OCI-M1 (cell line): ENCODE measurements at regions not wholly inside any gene's neighbourhood (a gene's known extent, or its start where the extent isn't known, plus 50 kb on each side); places are given as distances from the start of the nearest gene placed in this dataset.

Experiments
- DNase-seq: peaks from one replicate; lab custom pipeline; 2025; lab: John Stamatoyannopoulos, UW

DNA sequence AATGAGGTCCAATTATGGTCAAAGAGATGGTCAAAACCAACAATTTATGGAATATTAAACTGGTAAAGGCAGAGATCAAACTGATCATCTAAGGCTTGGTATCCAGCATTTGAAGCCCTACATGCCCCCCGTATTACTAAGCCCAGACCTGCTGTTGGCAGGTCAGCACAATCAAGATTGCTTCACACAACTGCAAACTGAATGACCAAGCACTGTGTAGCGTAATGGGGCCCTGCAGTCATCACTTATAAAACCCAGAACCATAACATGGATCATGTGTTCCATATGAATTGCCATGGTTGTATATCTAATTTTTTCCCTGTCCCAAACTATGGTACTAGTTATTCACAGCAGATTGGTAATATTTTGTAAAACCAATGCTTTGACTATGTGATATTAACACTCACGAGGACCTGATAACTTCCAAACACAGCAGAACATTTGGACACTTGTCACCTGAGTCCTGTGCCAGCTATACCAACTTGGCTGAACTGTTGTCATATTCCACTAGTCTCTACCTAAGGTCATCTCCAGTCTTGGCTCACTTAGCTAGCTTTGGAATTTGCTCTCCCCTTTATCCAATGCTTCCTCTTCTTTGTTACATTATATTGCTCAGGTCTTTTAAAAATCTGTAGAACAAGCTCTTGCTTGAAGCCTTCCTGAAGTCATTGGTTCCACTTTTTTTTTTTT is 81.7 kb upstream of the HMHB1 start:
- no peak for DNase-seq

DNA sequence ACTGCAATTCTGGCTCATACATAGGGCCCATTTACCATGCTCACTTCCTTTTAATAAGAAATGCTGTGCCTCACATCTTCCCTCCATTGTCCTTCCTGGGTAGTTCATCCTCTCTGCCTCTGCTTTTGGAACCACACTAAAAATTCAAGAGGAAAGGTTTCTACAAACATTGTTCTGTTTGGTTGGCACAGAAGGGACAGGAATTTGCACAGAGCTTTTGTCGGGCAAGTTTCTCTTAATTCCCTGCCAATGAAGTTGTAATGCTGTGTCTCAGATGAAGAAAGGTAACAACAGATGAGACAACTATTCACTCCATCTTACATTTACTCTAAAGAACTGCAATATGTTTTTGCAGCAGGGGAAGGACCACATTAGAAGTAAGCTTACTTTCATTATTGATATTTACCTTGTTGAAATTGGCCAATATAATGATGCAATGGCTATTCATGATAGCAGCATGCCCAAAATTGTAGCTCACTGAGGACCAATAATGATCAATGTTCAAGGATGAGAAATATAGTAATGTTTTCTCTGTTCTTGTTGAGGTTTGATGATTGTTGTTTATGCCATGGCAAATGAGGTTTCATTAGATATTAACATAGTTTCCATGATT is 82.5 kb upstream of the HMHB1 start:
- no peak for DNase-seq

DNA sequence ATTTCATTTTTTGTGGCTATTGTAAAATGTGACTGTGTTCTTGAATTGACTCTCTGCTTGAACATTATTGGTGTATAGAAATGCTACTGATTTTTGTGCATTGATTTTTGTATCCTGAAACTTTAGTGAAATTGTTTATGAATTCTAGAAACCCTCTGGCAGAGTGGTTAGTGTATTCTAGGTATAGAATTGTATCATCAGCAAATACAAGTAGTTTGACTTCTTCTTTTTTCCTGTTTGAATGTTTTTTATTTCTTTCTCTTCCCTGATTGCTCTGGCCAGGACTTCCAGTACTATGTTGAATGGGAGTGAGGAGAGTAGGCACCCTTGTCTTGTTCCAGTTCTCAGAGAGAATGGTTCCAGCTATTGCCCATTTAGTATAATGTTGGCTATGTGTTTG is 88.8 kb upstream of the HMHB1 start:
- no peak for DNase-seq

DNA sequence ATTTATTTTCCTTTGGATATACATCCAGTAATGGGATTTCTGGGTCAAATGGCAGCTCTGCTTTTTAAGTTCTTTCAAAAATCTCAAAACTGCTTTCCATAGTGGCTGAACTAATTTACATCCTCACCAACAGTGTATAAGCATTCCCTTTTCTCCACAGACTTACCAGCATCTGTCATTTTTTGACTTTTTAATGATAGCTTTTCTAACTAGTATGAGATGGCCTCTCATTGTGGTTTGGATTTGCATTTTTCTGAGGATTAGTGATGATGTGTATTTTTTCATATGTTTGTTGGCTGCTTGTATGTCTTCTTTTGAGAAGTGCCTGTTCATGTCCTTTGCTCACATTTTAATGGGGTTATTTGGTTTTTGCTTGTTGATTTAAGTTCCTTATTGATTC is 90.0 kb upstream of the HMHB1 start:
- no peak for DNase-seq

DNA sequence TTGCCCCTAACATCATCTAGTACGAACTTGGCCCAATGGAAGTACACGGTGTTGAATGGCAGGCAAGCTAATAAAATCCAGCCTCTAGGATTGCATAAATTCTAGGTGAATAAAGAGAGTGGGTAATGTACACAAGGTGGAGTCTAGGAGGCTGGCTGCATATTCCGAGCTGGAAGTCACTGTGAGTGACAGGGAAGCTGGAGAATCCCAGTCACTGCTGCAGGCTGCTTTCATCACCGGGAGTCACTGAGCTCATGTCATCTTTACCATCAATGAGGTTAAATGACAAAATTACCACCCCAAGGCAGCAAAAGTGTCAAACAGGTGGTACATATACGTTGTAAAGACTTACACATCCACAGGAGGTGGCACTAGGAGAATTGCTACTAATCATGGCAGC is 91.3 kb upstream of the HMHB1 start:
- DNase-seq = no peak

DNA sequence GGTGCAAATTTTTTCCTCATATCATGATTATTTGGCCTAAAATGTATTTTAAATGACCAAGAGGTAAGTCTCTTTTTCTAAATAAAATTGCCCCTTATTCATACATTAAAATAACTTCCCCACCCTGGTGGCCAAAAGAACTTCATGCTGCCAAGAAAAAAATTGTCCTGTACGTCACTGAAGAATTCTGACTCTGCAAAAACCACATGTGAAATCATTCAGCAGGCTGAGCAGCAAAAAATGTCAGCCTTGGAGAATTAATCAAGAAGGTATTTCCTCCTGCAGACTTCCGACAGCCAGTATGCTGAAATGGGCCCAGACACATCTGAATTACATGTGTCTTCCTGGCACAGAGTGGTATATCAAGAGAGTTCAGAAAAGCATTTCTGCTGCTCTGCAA is 94.6 kb upstream of the HMHB1 start:
- no peak for DNase-seq

DNA sequence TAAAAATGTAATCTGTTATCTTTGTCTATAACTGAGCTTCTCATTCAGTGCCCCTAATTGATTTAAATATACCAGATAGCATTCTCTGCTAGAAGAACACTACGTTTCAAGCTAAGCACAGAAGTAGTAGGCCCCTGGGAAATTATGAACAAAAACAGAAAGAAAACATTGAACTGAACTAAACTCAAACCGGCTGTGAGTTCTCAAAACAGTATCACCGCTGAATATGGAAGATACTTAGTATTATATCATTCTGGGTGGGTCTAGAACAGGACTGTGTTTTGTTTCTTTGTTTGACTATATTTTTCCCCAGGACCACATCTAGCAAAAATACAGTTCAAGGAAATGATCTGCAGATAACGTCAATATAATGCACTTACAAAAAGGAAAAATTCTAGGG is 95.1 kb upstream of the HMHB1 start:
- no peak for DNase-seq

DNA sequence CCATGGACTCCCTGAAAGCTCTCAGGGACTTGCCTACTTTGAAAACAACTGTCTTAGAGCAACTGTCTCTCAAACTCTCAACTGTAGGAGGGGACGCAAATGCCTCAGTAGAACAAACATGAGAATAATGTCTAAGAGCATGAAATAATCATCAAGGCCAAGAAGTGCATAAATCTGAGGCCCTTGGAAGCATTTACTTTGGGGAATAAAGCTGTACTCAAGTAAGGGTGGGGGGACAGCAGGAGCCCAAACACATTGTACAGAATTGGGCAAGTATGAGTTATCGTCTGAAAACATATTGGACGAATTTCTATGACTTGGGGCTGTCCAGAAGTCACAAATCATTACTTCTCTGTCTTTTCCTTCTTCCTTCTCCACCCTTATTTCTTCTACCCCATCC is 96.3 kb upstream of the HMHB1 start:
- DNase-seq = no peak

DNA sequence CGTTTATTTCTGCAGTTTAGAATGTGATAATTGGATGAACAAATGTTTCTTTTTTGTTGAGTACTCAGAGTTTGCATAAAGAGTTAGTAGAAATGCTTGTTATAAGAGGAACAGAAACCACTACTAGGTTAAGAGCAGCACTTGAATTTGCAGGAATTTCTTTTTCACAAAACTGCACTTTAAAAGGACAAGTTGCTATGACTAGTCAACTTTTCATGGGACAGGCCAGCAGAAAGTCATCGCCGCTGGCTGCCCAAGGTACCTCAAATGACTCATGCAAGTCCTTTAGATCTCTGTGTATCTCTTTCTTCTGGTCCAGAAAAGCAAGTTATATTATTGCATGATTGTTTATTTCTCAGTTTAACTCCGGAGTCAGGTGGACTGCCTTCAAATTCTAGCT is 97.3 kb upstream of the HMHB1 start:
- DNase-seq = no peak

DNA sequence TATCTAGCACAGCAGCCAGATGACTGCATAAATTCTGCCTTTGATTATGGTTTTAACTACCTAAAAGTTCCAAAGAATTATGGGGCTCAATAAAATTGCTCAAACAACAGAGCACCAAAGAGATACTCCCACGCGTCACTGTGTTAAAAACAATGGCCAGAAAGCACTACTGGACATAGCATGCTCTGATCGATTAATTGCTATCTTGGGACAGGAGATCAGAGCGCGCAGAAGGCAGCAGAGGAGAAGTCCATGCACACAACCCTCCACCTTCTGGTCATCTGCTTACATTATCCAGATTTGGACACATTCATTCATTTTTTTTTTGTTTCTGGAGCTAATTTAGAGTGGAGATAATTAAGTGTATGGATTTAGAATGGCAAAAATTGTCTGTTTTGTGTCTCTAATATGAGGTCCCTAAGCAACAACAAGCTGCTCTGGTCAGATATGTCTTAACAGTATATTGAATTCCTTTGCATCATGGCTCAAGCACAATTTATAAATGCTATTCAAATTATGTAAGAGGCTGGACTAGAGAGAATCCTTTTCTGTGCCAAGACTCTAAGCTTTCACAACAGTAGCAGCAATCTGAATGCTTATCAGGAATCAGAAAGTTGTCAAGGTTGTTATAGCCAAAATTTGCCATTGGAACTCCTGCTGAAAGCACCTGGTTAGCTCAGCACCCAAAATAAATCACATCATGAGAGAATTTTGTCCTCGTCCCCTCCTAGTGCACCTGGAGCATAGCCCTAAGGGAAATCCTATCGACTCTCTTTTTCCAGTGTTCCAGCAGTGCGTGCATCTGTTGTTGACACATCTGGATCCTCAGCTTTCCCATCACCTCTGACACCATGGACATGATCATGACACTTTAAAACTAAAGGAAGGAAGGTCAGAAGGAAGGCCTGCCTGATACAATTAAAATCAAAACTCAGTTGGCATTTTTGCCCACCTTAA is 98.6 kb upstream of the HMHB1 start:
- DNase-seq = no peak

DNA sequence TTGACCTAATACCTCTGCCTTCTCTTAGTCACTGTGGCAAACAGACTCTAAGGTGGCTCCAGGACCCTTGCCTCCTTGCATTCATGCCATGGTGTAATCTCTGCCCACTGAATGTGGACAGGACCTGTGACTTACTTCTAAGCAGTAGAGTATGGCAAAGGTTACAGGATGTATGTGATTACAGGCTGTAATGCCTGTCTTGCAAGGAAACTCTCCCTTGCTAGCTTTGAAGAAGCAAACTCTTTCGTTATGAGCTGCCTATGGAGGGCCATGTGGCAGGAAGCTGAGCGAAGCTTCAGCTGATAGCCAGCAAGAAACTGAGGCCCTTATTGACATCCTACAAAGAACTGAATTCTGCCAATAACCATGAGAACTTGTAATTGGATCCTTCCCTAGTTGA is 103.3 kb upstream of the HMHB1 start:
- DNase-seq = no peak

DNA sequence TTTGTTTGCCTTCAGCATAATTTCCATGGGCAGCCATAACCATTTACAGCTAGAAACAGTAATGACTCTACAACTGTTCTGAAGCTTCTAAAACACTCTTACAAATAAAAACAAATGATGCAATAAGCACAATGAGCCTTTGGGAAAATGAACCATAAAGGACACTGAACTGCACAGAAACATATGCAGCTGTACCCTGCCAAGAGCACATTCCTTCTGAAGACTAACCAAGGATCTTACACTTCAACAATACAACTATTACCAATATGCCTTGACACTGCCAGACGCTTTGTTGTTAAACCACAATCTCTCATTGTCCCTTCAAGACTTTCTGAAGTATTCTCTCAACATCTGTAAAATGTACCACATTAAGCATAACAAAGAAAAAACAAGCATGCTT is 104.2 kb upstream of the HMHB1 start:
- no peak for DNase-seq

DNA sequence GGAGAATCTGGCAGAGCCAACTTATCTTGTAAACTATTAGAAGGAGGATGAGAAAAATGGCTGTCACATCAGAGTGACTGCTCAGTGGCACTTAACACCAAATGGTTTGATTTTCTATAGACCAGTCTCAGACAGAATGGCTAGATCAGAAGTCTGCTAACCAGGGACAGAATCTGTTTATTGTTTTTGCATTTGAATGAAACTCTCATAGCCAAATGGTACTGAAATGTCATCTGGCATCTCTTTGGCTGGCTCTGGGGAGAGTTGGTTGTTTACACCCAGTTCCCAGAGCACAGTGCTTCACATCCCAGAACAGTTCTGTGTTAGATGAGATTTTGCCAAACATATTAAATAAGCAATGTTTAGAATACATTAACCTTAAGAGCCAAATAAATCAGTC is 106.6 kb upstream of the HMHB1 start:
- no peak for DNase-seq

DNA sequence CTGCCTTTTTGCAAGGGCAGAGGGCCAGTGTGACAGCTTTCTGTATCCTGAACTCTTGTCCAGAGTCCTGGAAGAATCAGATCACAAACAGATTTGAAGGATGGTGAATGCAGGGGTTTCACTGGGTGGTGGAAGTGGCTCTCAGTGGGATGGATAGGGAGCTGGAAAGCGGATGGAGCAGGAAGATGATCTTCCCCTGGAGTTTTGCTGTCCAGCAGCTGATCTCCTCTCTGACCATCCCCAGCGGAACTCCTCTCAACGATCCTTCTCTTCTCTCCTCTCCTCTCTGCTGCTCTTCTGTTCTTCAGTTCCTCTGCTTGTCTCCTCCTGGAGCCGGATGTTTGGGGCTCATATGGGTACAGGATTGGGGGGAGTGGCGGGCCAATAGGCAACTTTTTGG is 108.3 kb upstream of the HMHB1 start:
- DNase-seq = no peak

DNA sequence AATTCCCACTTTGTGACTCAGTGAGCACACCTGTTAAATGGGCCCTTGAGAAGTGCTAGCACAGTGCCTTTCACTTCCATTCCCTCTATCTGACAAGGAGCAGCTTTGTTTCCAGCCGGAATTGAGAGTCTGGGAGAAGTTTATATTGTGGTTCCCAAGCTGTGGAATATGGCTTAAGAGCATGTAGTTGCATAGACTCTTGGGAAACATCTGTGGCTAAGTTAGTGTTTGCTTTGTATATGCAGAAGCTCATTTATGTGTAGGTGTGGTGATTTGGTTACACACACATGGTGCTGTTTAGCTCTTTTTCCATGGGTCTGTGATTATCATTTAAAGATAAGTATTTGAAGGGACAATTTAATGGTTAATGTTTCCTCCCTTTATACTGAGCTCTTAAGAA is 110.5 kb upstream of the HMHB1 start:
- DNase-seq = no peak

DNA sequence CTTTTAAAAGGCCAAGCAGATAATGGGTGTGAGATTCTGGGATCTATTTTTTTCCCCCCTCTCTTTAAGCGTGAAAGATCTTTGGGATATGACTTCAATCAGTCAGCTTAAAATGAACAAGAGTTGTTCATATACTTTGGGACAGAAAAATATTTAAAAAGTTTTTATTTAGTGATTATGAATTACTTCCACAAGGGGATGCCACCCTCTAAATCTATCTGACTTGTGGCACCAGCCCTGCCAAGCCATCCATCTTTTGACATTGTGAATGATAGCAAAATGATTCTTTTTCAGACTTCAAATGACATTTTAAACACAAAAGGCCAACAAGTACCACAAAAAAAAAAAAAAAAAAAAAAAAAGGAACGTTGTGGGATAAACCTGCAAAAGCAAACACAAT is 111.0 kb upstream of the HMHB1 start:
- DNase-seq = no peak

DNA sequence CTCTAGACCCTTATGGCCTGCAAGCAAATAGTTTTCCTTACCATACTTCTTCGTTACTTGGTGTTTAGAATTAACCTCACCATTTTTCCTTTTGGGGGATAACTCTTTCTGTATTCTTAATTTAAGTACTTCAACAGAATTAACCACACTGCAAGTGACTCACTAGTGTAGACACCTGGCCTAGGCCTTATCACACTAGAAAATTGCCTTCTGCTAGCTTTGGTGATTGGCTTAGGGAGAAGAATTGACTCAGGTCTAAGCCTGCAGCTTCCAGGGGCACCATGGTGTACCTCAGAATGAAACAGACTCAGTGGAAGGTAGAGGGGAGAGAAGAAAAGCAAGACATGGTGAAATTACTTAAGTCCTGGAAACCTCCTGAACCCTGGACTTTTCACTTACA is 112.8 kb upstream of the HMHB1 start:
- DNase-seq = peak; percentile 43

DNA sequence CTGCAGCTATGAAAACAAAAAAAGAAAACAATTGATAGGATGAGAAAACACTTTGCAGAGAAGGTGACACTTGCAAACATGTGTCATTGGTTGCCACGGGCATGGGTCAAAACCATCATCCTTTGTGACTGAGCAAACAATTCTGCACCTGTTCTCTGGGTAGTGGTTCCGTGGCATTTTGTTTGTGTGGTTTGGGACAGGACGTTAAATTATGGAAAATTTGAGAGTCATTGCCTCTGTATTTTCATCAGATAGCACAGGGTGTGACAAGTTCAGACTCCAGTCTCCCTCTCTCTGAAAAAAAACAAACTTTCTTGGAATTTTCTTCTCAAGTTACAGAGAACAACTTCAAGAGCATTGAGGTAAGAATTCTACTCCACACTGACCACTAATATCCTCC is 113.4 kb upstream of the HMHB1 start:
- DNase-seq = peak; percentile 31

DNA sequence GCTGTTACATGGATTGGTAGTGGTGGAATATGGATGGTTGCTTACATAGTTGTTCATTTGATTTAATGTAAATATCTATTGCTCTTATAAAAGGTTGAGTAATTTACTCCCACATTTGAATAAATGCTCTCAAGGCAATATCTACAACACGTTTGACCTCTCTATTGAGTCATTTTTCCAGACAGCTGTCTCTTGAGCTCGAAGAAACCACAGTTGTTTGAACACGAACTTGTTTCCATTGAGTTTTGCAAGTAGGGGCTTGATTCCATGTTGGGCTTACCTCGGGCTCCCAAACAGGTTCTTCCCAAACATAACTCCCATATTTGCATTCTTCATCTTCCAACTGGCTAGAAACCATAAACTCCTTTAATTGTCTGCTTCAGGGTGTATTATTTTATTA is 115.0 kb upstream of the HMHB1 start:
- no peak for DNase-seq

DNA sequence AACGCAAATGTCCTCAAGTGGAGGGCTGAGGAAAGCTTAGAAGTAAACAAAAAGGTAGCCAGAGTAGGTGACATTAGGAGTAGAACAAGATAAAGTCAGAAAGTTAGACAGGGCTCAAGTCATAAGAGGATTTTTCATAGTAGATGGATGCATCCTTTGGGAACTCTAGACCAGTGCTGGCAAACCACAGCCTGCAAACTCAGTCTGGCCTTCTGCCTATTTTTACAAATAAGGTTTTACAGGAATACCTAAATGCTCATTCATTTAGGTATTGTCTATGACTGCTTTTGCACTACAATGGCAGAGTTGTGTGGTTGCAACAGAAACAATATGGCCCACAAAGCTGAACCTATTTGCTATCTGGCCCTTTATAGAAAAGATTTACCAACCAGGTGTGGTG is 116.0 kb upstream of the HMHB1 start:
- DNase-seq = no peak

DNA sequence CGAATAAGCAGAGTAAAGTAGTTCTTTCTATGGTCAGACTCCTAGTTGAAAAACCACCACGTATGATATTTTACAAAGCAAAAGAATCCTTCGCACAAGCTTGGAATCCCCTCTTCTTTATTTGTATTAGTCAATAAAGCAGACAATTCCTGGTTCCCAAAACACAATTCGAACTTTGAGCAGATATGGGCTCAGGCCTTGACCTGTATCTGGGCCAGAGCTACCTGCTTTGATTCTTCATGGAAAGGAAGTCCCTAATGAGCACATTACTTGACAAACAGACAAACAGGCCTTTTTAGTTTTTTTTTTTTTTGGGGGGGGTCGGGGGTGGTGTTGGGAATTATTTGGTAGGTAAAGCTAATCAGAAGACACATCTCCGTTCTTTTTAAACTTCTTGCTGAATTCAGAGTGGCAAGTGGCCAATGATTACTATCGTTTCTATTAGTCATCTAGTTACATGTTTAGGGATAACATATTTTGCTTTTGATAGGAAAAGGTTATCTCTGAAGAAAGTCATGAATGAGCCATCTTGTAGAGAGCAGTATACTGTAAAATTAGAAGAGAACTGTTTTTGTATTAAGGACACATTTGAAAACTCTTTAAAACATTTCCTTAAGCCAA is 116.6 kb upstream of the HMHB1 start:
- no peak for DNase-seq

DNA sequence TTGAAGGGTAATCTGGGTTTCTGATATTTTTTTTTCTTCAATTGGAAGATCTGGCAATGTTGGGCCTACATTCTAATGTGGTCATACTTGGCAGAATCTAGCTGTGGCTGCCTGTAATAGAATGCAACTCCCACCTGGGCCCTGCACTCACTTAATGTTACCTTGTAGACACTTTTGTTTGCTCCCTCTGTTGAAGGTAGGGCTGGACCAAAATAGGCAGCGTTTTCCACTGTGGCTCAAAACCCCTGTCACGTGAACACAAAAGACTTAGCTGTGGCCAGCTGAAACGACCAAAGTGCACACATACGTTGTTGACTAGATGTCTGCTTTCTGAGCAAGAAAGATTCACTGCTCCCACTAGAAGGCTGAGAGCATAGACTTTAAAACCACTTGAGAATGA is 117.6 kb upstream of the HMHB1 start:
- DNase-seq = no peak
